ENCODE measurements at regions not wholly inside any gene's neighbourhood (a gene's known extent, or its start where the extent isn't known, plus 50 kb on each side); places are given as distances from the start of the nearest gene placed in this dataset.

DNA sequence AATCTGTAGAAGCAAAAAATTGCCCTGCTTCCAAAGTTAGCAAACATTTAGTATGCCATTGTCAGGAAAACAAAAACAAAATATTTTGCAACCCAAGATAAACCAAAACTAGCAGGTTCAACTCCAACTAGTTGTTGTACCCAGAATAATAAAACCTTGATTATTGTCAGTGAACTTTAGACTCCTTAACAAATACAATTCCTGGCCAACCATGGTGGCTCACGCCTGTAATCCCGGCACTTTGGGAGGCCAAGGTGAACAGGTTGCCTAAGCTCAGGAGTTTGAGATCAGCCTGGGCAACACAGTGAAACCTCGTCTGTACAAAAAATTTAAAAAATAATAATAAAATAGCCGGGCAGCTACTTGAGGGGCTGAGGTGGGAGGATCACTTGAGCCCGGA is 53.6 kb upstream of the EPCAM start:
- Mint-ChIP-seq H3K36me3 (ENCODE audit: low read depth) (no peaks in the 10 kb centered on the region), H3K27me3 (no peaks in the 10 kb centered on the region), H3K27ac (no peak overlapping the region), H3K4me1 (ENCODE audit: low read depth) (peaks cover 35% of the 10 kb centered on the region), H3K9me3 (no peaks in the 10 kb centered on the region), H3K4me3 (no peak overlapping the region)
- intact Hi-C loops (cut with micrococcal nuclease) = no loop called here

DNA sequence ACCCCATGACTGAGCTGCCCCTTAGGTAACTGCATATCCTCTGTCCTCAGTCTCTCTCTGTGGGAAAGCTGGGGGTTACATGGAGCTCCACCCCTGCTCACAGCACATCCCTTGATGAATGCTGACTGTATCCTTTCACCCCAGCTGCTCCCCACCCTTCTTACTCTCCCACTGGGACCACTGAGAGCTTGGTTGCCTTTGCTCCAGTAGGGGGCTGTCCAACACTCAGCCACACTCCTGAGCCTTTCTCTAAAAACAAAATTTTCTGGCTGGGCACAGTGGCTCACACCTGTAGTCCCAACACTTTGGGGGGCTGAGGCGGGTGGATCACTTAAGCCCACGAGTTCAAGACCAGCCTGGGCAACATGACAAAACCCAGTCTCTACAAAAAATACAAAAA is 55.4 kb upstream of the EPCAM start:
- H3K27me3 Mint-ChIP-seq = no peaks in the 10 kb centered on the region
- H3K4me3 Mint-ChIP-seq = no peak overlapping the region
- intact Hi-C loops (cut with micrococcal nuclease) = no loop called here
- peaks cover 43% of the 10 kb centered on the region for H3K4me1 Mint-ChIP-seq (ENCODE audit: low read depth)
- H3K36me3 Mint-ChIP-seq (ENCODE audit: low read depth) = no peaks in the 10 kb centered on the region
- peak overlapping the region; percentile 54 for H3K27ac Mint-ChIP-seq
- H3K9me3 Mint-ChIP-seq = no peaks in the 10 kb centered on the region

DNA sequence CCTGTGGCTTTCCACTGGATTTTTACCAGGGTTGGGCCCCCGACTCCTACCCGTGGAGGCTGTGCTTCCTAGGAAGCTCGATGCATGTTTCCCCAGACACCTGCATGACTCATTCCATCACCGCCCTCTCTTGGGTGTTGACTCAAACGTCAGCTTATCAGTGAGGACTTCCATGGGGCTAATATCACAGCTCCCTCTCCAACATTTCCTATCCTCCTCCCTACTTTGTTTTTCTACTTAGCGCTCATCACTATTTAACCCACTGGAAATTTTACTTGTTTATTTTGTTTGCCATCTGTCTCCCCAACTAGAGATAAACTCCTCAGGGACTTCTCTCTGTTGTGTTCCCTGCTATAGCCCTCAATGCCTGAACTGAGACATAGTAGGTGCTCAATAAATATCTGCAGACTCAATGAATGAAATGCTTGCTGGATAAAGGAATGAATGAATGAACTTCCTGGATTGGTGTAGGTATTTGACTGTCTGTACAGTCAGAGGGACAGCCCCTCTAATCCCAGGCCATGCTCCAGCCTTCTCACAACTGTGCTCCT is 55.9 kb upstream of the EPCAM start:
- Mint-ChIP-seq H3K4me1 (ENCODE audit: low read depth) (peaks cover 47% of the 10 kb centered on the region), H3K27ac (peak overlapping the region; percentile 54), H3K9me3 (no peaks in the 10 kb centered on the region), H3K36me3 (ENCODE audit: low read depth) (no peaks in the 10 kb centered on the region), H3K27me3 (no peaks in the 10 kb centered on the region), H3K4me3 (no peak overlapping the region)
- intact Hi-C loops (cut with micrococcal nuclease) = no loop called here

- Mint-ChIP-seq H3K4me1 (ENCODE audit: low read depth) (peaks cover 54% of the 10 kb centered on the region), H3K27ac (no peak overlapping the region), H3K36me3 (ENCODE audit: low read depth) (no peaks in the 10 kb centered on the region)
Measured at GRCh38 chr2:47312491-47312850, 56.6 kb upstream of the EPCAM start.

DNA sequence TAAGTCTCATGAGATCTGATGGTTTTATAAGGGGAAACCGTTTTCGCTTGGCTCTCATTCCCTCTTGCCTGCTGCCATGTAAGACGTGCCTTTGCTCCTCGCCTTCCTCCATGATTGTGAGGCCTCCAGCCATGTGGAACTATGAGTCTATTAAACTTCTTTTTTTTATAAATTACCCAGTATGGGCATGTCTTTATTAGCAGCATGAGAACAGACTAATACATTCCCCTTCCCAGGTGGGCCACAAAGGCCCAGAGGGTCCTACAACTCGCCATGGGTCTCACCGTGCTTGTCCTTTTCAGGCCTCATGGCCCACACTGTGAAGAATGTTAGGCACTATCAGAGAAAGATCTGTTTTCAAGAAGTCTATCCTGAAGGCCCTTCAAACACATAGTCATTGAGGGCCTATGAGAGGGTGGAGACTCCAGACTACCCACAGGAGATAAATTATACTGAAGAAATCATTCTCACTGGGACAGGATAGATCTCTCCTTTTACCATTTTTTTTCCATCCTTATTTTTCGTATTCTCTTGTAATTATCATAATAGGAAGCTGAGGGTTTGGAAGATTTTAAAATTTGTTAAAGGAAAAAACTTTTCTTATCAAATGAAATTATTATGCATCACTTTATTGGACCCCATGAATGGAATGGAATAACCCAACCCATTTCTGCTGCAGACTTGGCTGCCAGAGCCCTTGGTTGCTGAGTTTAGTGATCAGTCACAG is 57.2 kb upstream of the EPCAM start:
- Mint-ChIP-seq H3K4me3 (no peak overlapping the region), H3K27ac (peak overlapping the region; percentile 86), H3K4me1 (ENCODE audit: low read depth) (peaks cover 58% of the 10 kb centered on the region), H3K36me3 (ENCODE audit: low read depth) (no peaks in the 10 kb centered on the region), H3K9me3 (no peaks in the 10 kb centered on the region), H3K27me3 (no peaks in the 10 kb centered on the region)
- intact Hi-C loops (cut with micrococcal nuclease) = no loop called here

More at GRCh38 chr2:47312491-47312850, 56.6 kb upstream of the EPCAM start:
- H3K27me3 Mint-ChIP-seq = no peaks in the 10 kb centered on the region
- no peaks in the 10 kb centered on the region for H3K9me3 Mint-ChIP-seq
- intact Hi-C loops (cut with micrococcal nuclease) = no loop called here
- H3K4me3 Mint-ChIP-seq = no peak overlapping the region

DNA sequence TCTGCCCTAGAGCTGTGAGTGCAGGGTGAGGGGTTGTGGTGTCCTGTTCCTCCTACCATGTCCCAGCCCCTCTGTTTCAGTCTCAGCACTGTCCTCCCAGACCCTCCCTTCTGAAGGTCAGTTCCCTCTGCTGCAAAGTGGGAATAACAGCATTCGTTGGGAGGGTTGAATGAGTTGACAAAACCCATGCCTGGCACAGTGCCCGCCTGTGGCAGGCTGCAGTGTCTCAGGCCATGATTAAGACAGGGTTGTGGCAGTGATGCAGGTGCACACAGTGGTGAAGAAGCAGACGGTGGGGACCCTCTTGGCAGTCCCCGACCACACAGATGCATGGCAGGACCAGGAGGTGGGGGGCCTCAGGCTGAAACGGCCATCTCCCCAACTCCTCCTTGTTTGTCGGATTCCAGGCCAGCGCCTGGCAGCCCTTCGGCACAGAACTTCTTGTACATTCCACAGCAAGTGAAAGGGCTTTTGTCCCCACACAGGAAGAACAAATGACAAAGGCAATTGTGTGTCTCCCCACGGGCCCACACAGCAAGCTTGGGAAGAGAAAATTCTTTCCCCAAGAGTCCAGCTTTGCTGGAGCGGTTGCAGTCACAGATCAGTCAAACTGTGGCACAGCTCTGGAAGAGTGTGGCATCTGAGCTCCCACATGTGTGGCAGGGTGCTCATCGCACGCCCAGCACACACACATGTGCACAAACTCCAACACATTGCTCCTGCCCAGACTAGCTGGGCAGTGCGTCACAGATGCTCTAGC is 58.1 kb upstream of the EPCAM start:
- Mint-ChIP-seq H3K27ac (peak overlapping the region; percentile 86), H3K27me3 (no peaks in the 10 kb centered on the region), H3K9me3 (no peaks in the 10 kb centered on the region), H3K36me3 (ENCODE audit: low read depth) (no peaks in the 10 kb centered on the region), H3K4me3 (peak overlapping the region; percentile 47), H3K4me1 (ENCODE audit: low read depth) (peaks cover 65% of the 10 kb centered on the region)
- intact Hi-C loops (cut with micrococcal nuclease) = no loop called here

GRCh38 chr2:47309952-47310800 is 58.9 kb upstream of the EPCAM start:
- H3K27me3 Mint-ChIP-seq = no peaks in the 10 kb centered on the region
- peak overlapping the region; percentile 56 for H3K4me3 Mint-ChIP-seq
- H3K36me3 Mint-ChIP-seq (ENCODE audit: low read depth) = no peaks in the 10 kb centered on the region
- H3K27ac Mint-ChIP-seq = peak overlapping the region; percentile 86
- H3K9me3 Mint-ChIP-seq = no peaks in the 10 kb centered on the region
- H3K4me1 Mint-ChIP-seq (ENCODE audit: low read depth) = peaks cover 72% of the 10 kb centered on the region
- intact Hi-C loops (cut with micrococcal nuclease) = no loop called here

DNA sequence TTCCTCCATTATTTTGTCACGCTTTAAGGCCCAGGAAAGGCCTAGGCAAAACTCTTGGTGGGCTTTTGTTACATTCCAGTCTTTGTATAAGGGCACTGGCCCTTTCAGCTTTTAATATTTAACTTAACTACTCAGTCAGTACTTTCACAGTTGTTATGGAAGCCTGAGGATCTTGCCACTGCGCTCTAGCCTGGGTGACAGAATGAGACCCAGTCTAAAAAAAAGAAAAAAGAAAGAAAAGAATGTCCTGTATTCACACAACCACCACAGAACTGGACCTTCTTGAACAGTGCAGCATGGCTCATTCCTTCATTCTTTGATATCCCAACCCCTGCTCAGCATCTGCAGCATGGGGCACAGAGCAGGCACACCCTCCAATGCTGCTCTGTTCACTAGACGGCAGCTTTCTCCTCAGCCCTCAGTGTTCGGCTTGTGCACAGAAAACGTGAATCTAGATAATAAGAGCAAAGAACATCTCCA is 59.6 kb upstream of the EPCAM start:
- intact Hi-C loops (cut with micrococcal nuclease) = no loop called here
- H3K4me3 Mint-ChIP-seq = no peak overlapping the region
- H3K27me3 Mint-ChIP-seq = no peaks in the 10 kb centered on the region
- H3K9me3 Mint-ChIP-seq = no peaks in the 10 kb centered on the region
- peaks cover 79% of the 10 kb centered on the region for H3K4me1 Mint-ChIP-seq (ENCODE audit: low read depth)
- peak overlapping the region; percentile 86 for H3K27ac Mint-ChIP-seq
- no peaks in the 10 kb centered on the region for H3K36me3 Mint-ChIP-seq (ENCODE audit: low read depth)

DNA sequence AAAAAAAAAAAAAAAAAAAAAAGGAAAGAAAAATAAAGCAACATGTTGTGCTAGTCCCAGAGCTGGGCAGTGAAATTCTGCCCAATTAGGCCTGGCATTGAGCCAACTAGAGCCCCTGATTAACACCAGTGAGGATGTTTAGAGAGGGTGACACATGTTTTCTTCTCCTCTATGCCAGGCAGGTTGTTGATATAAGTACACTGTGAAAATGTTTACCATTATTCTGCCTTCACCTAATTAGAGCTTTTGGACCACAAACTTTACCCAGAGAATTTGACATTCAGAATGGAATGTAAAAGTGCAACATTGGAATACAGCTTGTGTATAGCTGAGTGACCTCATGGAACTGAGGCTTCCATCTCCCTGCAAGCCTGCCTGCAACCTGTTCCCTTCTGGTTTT is 62.0 kb upstream of the EPCAM start:
- H3K27ac Mint-ChIP-seq = no peak overlapping the region

GRCh38 chr2:47304654-47305053 is 64.5 kb upstream of the EPCAM start:
- no peaks in the 10 kb centered on the region for H3K27me3 Mint-ChIP-seq
- H3K4me1 Mint-ChIP-seq (ENCODE audit: low read depth) = peaks cover 87% of the 10 kb centered on the region
- H3K27ac Mint-ChIP-seq = peak overlapping the region; percentile 86
- H3K36me3 Mint-ChIP-seq (ENCODE audit: low read depth) = no peaks in the 10 kb centered on the region
- H3K9me3 Mint-ChIP-seq = no peaks in the 10 kb centered on the region
- H3K4me3 Mint-ChIP-seq = no peak overlapping the region
- intact Hi-C loops (cut with micrococcal nuclease) = no loop called here

More for the DNA sequence above, 62.0 kb upstream of the EPCAM start:
- H3K36me3 Mint-ChIP-seq (ENCODE audit: low read depth) = no peaks in the 10 kb centered on the region
- intact Hi-C loops (cut with micrococcal nuclease) = no loop called here
- no peaks in the 10 kb centered on the region for H3K27me3 Mint-ChIP-seq
- H3K4me1 Mint-ChIP-seq (ENCODE audit: low read depth) = peaks cover 89% of the 10 kb centered on the region
- no peaks in the 10 kb centered on the region for H3K9me3 Mint-ChIP-seq
- no peak overlapping the region for H3K4me3 Mint-ChIP-seq

- Mint-ChIP-seq H3K27ac (peak overlapping the region; percentile 86), H3K36me3 (ENCODE audit: low read depth) (no peaks in the 10 kb centered on the region), H3K4me3 (no peak overlapping the region), H3K27me3 (no peaks in the 10 kb centered on the region), H3K9me3 (no peaks in the 10 kb centered on the region), H3K4me1 (ENCODE audit: low read depth) (peaks cover 84% of the 10 kb centered on the region)
- intact Hi-C loops (cut with micrococcal nuclease) = no loop called here
Measured at GRCh38 chr2:47303341-47304148, 65.6 kb upstream of the EPCAM start.

- Mint-ChIP-seq H3K27ac (peak overlapping the region; percentile 86), H3K36me3 (ENCODE audit: low read depth) (no peaks in the 10 kb centered on the region), H3K27me3 (no peaks in the 10 kb centered on the region), H3K9me3 (no peaks in the 10 kb centered on the region), H3K4me3 (no peak overlapping the region), H3K4me1 (ENCODE audit: low read depth) (peaks cover 85% of the 10 kb centered on the region)
- intact Hi-C loops (cut with micrococcal nuclease) = no loop called here
Measured at GRCh38 chr2:47302308-47302707, 66.8 kb upstream of the EPCAM start.

- H3K4me3 Mint-ChIP-seq = no peak overlapping the region
- peaks cover 89% of the 10 kb centered on the region for H3K4me1 Mint-ChIP-seq (ENCODE audit: low read depth)
- H3K9me3 Mint-ChIP-seq = no peaks in the 10 kb centered on the region
- intact Hi-C loops (cut with micrococcal nuclease) = no loop called here
- H3K27me3 Mint-ChIP-seq = no peaks in the 10 kb centered on the region
- H3K36me3 Mint-ChIP-seq (ENCODE audit: low read depth) = no peaks in the 10 kb centered on the region
- peak overlapping the region; percentile 86 for H3K27ac Mint-ChIP-seq
Measured at GRCh38 chr2:47301731-47302130, 67.4 kb upstream of the EPCAM start.

Data from dendritic cell treated with granulocyte-macrophage colony-stimulating factor and Interleukin-4, amounts not matched to agents 40 ng/mL and 50 ng/mL, for 4 days (primary cell).